ENCODE measurements at regions not wholly inside any gene's neighbourhood (a gene's known extent, or its start where the extent isn't known, plus 50 kb on each side); places are given as distances from the start of the nearest gene placed in this dataset.

DNA sequence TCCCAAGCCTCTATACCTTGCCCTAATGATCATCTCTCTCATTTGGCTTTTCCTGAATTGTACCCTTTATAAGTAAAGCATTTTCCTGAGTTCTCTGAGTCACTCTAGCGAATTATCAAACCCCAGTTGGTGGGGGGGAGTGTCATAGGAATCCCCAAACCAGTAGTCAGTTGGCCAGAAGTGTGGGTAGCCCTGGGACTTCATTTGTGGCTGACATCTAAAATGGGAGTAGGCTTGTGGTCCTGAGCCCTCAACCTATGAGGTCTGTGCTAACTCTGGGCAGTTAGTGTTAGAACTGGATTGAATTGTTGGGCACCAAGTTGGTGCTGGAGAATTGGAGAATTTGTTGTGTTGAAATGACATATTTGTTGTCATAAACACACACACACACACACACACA is 91.3 kb downstream of the BBS10 start:
- no peak for DNase-seq

DNA sequence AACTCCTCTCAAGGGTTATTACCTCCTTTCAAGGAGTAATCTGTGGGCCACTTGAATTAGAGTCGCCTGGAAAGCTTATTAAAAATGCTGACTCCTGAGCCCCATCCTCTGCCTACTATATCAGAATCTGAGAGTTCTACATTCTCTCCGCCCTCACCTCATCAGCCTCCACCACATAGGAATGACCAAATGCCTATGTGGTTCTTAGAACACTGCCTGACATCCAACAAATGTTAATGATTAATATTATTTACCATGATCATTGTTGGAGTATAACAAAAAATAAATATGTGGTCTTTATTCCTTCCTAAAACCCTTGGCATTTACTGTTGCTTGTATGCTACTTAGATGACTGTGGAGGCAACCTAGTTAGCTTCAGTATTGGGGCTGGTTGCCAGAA is 91.9 kb downstream of the BBS10 start:
- no peak for DNase-seq

DNA sequence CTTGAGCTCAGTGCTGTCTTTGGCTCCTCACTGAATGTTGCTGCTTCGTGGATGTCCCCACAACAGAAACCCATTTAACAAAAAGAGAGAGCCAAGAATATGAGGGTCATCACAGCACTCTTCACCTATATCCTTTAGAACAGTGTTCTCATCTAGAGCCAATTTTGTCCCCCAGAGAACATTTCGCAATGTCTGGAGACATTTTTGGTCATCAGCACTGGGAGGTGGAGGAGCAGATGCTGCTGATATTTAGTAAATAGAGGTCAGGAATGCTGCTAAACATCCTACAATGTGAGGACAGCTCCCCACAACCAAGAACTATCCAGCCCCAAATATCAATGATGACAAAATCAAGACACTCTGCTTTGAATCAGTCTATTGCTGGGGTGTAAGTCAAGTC is 92.5 kb downstream of the BBS10 start:
- no peak for DNase-seq

DNA sequence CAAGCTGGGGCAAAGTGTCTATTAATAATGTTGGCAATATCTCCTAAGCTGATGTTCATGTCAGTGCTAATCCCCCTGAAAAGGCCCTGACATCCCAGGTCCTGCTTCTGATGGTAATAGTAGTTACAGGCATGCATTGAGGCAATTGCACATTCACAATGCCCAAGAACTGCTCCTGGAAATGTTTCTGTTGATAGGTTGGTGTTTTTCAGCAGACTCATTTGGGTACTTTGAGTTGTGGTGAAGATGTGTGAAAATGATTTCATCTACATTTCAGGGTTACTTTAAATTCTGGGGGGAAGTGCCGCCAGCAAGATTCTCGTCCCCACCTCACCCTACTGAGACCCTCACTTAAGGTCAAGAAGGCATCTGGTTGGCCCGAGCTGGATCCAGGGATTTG is 92.9 kb downstream of the BBS10 start:
- DNase-seq, result no peak

DNA sequence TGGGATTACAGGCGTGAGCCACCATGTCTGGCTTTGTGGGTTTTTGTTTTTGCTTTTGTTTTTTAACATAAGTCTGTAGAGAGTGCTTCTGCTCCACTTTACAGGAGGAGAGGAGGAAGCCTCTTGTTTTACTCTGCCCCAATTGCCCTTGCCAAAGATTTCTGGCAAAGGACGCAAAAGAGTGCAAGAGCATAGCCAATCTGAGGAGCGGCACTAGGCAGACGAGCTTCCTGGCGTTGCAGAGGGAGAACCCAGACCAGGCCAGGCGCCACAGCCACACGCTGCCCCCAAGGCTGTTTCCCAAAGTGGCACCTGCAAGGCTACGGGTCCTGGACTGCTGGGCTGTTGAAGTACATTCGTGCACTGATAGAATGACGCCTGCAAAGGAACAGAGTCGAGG is 96.2 kb downstream of the BBS10 start:
- DNase-seq, result no peak

DNA sequence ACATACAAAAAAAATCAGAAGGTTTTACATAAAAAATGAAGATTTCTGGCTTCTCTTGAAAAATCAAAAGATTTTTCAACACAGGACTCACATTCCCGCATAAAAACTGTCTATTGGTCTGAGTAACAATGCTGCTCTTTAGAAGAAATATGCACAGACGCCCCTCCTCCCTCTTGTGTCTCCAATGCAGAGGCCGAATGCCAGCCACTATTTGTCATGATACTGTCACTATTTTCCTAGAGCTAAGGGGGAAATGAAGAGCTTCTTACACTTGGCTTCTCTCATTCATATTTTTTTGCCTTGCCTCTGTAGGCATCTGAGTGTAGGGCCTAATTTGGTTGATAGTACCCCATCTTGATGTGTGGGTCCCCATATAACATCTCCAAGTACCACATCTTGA is 98.0 kb downstream of the BBS10 start:
- DNase-seq, result no peak

DNA sequence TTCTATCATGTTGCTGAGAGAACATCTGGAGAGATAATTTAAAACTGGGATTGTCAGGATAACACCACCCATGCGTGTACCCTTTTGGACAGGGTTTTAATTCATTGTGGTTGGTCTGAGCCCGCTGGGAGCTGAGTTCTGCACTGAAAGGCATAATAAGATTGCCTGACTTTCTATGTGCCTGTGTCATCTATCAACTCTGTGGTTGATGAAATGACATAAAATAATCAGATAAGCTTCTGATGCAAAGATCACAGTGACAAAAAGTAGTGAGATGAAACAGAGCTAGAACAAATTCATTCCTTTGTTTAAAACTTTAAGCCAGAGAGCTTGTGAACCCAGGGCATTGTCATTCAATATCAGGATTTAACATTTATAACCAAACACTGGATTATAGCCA is 98.7 kb downstream of the BBS10 start:
- no peak for DNase-seq

DNA sequence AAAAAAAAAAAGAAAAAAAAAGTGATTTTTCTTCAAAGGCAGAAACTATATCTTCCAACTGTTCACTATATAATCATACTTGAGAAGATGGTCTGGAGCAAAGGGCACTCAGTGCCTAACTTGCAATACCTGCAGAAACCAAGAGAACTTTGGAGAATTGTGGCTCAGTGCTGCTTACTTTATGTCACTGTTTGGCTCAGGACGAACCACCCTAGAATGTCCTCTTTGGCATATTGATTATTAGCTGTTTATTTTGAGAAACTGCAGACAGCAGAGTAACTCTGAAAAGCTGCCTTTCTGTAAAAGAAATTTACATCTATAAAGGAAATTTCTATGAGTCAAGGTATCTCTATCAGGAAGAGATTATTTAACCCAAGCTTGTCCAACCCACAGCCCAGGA is 100.2 kb downstream of the BBS10 start:
- no peak for DNase-seq

DNA sequence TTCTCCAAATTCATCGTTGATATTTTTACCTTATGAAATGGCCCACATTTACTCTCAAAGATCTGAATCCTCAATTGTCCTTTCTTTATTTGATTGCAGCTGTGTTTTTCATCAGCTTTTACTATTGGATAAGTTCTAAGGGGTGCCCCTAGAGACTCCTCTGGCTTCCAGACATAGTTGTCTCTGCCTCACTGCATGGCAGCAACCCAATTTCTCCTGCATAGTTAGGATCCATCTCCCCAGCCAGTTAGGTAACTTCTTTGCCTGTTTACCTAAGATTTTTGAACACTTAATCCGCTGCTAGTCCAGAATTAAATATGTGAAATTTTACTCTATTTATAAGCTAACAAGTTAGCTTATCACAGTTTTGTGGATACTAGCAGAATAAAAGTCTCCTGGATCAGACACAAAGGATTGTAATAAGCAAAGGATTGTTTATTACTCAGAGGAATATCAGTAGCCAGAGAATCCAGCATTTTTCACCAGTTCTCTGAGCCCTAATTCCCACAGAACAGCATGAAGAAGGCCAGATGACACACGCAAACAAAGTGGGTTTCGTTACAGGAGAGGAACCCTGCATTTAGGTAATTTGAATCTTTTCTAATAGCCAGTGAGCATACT is 101.1 kb downstream of the BBS10 start:
- no peak for DNase-seq

DNA sequence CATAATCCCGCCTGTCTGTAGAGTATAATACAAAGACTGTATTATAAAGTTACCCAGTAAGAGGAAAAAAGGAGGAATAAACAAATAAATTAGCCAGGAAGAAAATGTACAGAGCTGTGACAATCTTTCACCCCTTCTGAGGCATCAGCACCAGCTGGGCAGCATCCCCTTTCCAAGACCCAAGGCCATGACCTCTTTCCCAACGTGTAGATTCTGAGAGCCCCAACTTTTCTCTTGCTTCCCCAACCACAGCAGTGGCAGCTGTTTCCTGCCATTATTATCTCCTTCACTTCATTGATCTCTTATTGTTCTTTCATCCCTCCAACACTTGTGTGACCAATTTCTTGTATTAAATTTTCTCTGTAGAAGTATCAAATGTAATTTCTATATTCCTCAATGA is 101.6 kb downstream of the BBS10 start:
- DNase-seq, result no peak

DNA sequence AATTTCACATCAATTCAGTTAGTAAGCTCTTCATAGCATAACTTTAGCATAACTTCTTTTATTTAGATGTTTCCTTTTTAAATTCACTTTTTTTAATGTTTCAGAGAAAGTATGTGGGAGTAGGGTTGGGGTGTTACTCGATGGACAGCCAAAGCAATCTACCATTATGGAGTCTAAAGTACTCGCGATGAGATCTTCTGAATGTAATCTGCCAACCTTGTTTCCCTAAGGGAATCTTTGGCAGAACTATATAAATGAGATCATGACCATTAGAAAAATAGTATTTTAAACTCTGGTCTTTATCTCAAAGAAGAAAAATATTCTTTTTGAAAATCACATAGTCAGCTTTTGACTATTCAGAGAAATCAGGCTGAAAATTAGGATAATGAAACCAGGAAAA is 103.9 kb downstream of the BBS10 start:
- DNase-seq, result no peak

DNA sequence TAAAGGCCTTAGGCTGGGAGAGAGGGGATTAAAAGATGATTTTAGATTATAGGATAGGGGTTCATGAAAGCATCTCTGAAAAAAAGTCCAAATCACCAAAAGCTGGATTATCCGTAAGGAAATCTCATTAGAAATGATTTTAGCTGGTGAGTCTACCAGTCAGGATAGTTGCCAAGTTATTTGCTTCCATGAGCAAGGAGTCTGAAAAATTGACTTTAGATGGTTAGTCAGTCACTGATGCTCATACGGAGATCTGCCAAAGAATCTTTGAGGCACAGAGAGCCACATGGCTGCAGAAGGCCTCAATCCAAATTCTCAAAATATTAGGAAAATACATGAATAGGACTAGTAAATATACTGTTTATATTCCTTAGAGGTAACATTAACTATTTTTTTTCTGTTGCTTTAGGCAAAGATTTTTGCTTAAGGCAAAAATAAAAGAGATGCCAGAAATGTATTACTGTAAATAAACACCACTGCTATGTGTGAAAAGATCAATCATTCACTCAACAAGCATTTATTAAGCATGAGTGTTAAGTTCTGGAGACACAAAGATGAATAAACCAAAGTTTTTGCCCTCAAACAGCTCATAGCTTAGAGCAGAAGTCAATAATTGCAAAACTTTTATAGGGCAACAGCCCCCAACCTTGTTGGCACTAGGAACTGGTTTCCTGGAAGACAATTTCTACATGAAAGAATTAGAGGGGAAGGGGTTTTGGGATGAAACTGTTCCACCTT is 105.2 kb downstream of the BBS10 start:
- no peak for DNase-seq

DNA sequence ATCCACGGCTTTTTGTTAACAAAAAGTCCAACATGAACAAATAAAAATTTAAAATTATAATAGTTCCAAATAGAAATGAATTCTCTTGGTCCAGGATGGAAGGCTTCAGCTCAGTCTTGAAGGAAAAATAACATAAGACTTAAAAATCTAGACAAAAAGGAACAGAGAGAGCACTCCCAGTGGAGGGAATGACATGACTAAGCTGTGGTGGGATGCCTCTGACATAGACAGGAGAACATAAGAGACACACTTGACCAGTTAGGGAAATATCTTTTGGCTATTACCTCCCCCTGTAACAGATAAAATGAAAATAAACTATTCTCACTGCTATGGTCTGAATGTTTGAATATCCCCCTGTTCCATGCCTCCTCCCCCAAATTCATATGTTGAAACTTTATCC is 106.8 kb downstream of the BBS10 start:
- no peak for DNase-seq

DNA sequence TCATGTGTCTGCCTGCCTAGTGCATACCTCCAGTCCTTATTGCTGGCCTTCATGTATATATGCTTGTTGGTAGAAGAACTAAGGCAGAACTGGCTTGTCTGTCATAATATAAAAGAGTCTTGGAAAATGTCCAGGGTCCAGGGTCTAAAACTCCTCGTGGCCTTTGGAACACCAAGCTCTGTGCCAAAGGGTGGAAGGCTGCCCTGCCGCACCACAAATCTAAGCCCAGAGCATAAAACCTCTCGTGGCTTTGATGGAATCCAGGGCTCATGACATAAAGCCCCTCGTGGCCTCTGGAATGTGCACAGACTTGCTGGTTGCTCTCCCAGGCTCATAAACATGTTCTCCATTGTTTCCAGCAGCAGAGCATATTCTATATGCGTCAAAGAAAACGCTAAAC is 107.9 kb downstream of the BBS10 start:
- DNase-seq, result no peak

DNA sequence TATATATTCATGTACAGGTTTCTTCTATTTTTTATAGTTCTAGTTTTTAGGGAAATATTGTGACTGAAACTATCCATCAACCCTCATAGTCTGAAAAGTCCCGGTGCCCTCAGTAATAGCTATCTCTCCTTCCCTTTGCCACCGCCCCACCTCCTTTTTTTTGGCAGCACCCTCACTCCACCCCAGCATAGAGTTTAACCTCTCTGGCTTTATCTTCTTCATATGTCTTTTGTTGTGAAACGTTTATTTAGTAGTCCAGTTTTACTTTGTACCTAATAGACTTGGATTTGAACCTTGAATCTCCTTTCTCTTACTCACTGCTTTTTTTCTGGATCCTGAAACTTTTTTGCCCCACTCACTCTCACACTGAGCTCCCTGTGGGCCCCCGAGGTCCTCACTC is 109.5 kb downstream of the BBS10 start:
- no peak for DNase-seq

DNA sequence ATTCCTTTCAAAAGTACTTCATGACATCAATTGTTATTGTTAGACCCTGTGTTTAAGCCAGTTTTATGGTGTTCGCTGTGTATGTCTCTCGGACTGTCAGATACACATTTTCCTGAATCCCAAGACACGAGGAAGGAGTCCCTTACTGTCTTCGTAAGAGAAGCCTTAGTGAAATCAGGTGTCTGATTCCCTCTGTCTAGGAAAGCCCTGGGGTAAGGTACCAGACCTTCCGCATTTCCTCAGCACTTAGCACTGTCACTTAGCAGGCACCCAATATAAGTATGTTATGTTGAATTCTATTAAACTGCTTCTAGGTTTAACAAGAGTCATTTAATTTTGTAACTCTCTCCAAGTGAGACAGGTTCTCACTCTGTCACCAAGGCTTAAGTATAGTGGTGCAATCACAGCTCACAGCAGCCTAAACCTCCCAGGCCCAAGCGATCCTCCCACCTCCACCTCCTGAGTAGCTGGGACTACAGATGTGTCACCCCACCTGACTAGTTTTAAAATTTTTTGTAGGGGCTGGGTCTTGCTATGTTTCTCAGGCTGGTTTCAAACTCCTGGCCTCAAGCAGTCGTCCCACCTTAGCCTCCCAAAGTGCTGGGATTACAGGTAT is 111.0 kb downstream of the BBS10 start:
- no peak for DNase-seq

DNA sequence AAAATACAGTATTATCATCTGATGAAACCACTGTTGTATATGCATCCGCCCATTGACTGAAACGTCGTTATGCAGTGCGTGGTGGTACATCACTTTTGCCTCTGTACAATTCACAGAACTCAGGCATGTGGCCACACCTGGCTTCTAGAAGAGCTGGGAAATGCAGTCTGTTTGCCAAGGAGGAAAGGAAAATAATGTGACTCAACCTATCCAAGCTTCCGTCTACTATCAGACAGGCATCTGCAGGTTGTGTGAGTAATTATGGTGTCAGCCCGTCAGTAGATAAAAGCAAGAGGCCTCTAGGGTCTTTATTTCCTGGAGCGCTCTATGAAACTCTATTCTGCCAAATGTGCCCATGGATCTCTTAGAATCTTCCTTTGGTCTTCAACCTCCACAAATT is 111.6 kb downstream of the BBS10 start:
- DNase-seq, result no peak

DNA sequence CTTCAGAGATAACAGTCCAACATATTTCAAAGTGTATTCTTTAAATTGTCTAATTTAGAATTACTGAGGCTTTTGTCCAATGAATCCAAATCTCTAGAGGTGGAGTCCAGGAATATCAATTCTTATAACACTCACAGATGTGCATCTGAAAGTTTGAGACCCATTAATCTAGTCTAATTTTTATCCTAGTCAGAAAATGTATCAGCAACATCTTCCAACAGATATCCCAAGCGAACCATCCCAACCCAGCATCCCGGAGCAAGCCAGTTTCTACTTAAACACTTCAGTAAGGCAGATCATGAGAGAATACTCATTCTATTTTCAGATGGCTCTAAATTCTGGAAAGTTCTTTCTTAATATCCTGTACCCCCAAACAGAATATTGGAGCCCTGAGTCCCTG is 113.5 kb downstream of the BBS10 start:
- DNase-seq, result no peak

DNA sequence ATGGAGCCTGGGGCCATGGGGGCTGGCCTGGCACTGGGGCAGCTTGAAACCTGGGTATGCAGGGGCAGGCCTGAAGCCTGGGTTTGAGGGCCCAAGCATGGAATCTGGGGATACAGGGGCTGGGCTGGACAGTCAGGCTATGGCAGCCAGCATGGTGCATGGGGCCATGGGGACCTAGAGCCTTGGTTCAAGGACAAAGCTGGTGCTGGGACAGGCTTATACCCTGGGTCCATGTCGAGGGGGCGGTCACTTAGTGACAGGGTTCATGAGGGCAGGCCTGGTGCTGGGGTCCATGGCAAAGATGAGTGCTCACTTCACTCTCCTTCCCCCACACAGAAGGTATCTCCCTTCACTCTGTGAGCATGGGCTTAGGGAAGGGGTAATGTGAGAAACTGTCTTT is 116.2 kb downstream of the BBS10 start:
- DNase-seq, result no peak

DNA sequence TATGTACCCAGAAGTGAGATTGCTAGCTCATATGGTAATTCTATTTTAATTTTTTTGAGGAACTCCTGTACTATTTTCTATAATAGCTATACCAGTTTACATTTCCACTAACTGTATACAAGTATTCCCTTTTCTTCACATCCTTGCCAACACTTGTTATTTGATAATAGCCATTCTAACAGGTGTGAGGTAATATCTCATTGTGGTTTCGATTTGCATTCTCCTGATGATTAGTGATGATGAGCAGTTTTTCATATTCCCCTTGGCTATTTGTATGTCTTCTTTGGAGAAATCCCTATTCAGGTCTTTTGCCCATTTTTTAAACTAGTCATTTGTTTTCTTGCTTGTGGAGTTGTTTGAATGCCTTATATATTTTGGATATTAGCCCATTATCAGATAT is 121.3 kb downstream of the BBS10 start:
- DNase-seq, result no peak

DNA sequence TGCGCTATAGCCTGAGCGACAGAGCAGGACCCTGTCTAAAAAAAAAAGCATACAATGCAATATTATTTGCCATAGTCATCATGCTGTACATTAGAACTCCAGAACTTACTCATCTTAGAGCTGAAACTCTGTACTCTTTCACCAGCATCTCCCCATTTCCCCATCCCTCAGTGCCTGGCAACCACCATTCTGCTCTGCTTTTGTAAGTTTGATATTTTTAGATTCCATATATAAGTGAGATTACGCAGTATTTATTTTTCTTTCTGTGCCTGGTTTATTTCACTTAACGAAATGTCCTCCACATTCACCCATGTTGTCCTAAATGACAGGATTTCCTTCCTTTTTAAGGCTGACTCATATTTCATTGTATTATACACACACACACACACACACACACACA is 121.8 kb downstream of the BBS10 start:
- DNase-seq, result no peak

DNA sequence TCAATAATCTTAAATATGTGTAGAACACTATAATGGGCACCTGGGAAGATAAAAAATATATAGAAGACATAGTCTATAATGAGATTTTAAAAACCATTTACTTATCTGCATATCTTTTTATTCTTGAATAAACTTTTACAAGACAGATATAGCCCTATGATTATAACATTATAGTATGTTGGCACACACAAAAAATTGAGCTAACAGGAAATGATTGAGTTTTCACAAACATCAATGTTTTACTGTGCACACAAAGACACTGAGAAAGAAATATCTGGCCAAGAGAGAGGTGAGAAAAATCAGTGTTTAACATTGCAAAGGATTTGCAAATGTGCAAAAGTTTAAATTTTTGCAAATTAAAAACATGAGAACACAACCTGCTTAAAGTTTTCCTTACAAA is 124.3 kb downstream of the BBS10 start:
- DNase-seq, result no peak

DNA sequence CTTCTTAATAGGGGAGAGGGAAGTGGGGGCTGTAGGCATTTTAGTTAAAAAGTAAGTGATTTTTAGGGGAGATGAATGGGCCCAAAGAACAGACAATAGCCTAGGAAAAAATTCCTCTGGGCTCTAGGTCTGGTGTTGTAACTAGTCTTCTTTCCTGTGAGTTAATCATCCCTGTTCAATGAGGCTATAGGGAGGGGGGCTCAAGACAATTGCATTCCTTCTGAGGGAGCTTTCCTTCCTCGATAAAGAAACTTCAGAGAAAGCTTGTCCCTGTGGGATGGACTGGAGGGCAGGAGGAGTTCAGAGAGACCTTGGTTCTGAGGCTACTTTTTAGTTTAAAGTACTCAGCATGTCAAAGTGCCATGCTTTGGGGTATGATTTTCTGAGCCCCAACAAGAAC is 127.2 kb downstream of the BBS10 start:
- no peak for DNase-seq

DNA sequence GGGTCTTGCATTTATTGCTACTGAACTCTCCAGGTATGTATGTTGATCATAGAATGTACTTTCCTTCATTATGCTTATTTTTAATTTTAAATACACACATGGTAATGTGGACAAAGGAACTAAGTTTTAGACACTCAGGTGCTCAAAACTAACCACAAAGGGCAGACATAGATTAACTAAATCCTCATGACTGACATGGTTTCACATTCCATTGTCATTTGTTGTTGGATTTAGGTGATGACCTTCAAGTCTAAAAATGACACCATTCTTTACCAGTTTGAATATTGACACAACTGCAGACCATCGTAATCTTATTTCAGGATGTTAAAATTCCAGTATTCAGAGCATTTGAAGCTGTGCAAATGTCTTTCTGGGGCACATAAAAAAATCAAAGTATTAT is 128.4 kb downstream of the BBS10 start:
- DNase-seq, result no peak

All from activated naive CD4-positive, alpha-beta T cell treated with anti-CD3 and anti-CD28 coated beads, Interleukin-2, amount 50 U/mL, for 16 hours (primary cell).